Activated CD4-positive, alpha-beta T cell treated with anti-CD3 and anti-CD28 coated beads, Interleukin-2, amount 50 U/mL, for 1 hour (primary cell): ENCODE measurements at regions not wholly inside any gene's neighbourhood (a gene's known extent, or its start where the extent isn't known, plus 50 kb on each side); places are given as distances from the start of the nearest gene placed in this dataset.

Source experiments
- DNase-seq: peaks from one replicate; pipeline ENCODE4 v3.0.0-alpha.2; 2020

GRCh38 chr1:112267206-112267605, 128.8 kb upstream of the CTTNBP2NL start:
- DNase-seq: no peak

- no peak for DNase-seq
Observed at GRCh38 chr1:112267929-112268328, 128.1 kb upstream of the CTTNBP2NL start.

- no peak for DNase-seq
Observed at GRCh38 chr1:112268408-112268807, 127.6 kb upstream of the CTTNBP2NL start.

- no peak for DNase-seq
Observed at GRCh38 chr1:112271270-112271669, 124.7 kb upstream of the CTTNBP2NL start.

GRCh38 chr1:112272101-112272772, 123.8 kb upstream of the CTTNBP2NL start:
- no peak for DNase-seq

- DNase-seq: no peak
Observed at GRCh38 chr1:112284796-112285195, 111.2 kb upstream of the CTTNBP2NL start.

- DNase-seq: no peak
Observed at GRCh38 chr1:112285316-112285715, 110.7 kb upstream of the CTTNBP2NL start.

- no peak for DNase-seq
Observed at GRCh38 chr1:112285746-112286145, 110.3 kb upstream of the CTTNBP2NL start.

GRCh38 chr1:112296908-112297307, 99.1 kb upstream of the CTTNBP2NL start:
- DNase-seq: no peak

- no peak for DNase-seq
Observed at GRCh38 chr1:112297536-112297935, 98.5 kb upstream of the CTTNBP2NL start.

GRCh38 chr1:112298558-112298957, 97.5 kb upstream of the CTTNBP2NL start:
- peak; percentile 3 for DNase-seq

- DNase-seq: no peak
Observed at GRCh38 chr1:112304126-112304525, 91.9 kb upstream of the CTTNBP2NL start.

- DNase-seq: no peak
Observed at GRCh38 chr1:112304612-112305011, 91.4 kb upstream of the CTTNBP2NL start.

GRCh38 chr1:112307930-112308591, 88.0 kb upstream of the CTTNBP2NL start:
- no peak for DNase-seq

GRCh38 chr1:112308716-112309115, 87.3 kb upstream of the CTTNBP2NL start:
- DNase-seq: no peak

GRCh38 chr1:112309499-112309898, 86.5 kb upstream of the CTTNBP2NL start:
- no peak for DNase-seq

GRCh38 chr1:112312315-112312714, 83.7 kb upstream of the CTTNBP2NL start:
- no peak for DNase-seq

- DNase-seq: no peak
Observed at GRCh38 chr1:112312879-112313278, 83.1 kb upstream of the CTTNBP2NL start.

- no peak for DNase-seq
Observed at GRCh38 chr1:112316254-112316913, 79.6 kb upstream of the CTTNBP2NL start.

- DNase-seq: no peak
Observed at GRCh38 chr1:112317140-112317539, 78.9 kb upstream of the CTTNBP2NL start.

- no peak for DNase-seq
Observed at GRCh38 chr1:112317611-112318062, 78.4 kb upstream of the CTTNBP2NL start.

GRCh38 chr1:112318263-112318662, 77.8 kb upstream of the CTTNBP2NL start:
- DNase-seq: no peak

- no peak for DNase-seq
Observed at GRCh38 chr1:112318698-112319370, 77.2 kb upstream of the CTTNBP2NL start.
